ENCODE measurements at regions not wholly inside any gene's neighbourhood (a gene's known extent, or its start where the extent isn't known, plus 50 kb on each side); places are given as distances from the start of the nearest gene placed in this dataset.

DNA sequence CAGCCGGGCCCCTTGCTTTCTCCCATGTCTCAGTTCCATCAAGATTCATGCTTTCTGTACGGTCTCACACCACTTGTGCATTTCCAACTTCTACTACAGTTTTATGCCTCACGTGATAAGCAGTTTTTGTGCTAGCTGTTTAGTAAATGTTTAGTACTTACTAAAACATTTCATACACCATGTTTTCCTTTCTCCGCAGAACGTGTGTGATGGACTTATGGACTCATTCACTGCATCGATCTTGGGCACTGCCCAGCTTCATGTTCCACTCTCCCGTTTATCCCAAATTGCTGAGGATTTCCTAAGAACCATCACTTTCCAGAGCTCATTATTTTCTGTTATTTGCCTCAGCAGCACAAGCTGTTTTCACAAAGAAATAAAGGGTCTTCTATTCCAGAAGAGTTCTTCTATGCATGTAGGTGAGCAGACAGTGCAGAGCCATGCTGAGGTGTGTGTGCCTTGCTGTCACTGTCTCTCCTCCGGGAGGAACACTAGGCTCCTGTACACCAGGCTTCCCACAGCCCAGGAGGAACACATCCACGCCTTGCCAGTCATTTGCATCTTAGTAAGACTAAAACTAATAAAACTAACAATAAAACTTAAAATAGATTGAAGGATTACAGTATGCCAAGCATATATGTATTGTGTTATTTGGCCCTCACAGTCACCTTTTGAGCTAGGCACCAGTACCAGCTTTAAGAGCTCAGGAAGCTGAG lies 90.3 kb upstream of the EEA1 start:
- TF ChIP-seq, protein P1, sequence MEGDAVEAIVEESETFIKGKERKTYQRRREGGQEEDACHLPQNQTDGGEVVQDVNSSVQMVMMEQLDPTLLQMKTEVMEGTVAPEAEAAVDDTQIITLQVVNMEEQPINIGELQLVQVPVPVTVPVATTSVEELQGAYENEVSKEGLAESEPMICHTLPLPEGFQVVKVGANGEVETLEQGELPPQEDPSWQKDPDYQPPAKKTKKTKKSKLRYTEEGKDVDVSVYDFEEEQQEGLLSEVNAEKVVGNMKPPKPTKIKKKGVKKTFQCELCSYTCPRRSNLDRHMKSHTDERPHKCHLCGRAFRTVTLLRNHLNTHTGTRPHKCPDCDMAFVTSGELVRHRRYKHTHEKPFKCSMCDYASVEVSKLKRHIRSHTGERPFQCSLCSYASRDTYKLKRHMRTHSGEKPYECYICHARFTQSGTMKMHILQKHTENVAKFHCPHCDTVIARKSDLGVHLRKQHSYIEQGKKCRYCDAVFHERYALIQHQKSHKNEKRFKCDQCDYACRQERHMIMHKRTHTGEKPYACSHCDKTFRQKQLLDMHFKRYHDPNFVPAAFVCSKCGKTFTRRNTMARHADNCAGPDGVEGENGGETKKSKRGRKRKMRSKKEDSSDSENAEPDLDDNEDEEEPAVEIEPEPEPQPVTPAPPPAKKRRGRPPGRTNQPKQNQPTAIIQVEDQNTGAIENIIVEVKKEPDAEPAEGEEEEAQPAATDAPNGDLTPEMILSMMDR (IDR thresholded peaks at IDR 0.05; ENCODE audit: low read length): no peak
- TF ChIP-seq EZH2 (IDR thresholded peaks at IDR 0.05; ENCODE audit: borderline replicate concordance, low read length): no peak
